ENCODE measurements at regions not wholly inside any gene's neighbourhood (a gene's known extent, or its start where the extent isn't known, plus 50 kb on each side); places are given as distances from the start of the nearest gene placed in this dataset.
"Not testable (repeated sequence)": the region's sequence is repeated elsewhere in the genome, so short reads cannot be mapped to it uniquely, and the experiment has no call there.

GRCh38 chr7:119300341-119300740 is 972.6 kb upstream of the KCND2 start:
- TF ChIP-seq CTCF (conservative IDR thresholded peaks at IDR 0.05; ENCODE audit: low read depth, low read length); EZH2 (IDR thresholded peaks at IDR 0.05; ENCODE audit: borderline replicate concordance, low read depth, low read length, poor library complexity, severe bottlenecking): not testable (repeated sequence)

Data from A673 (cell line).